ENCODE measurements at regions not wholly inside any gene's neighbourhood (a gene's known extent, or its start where the extent isn't known, plus 50 kb on each side); places are given as distances from the start of the nearest gene placed in this dataset.

DNA sequence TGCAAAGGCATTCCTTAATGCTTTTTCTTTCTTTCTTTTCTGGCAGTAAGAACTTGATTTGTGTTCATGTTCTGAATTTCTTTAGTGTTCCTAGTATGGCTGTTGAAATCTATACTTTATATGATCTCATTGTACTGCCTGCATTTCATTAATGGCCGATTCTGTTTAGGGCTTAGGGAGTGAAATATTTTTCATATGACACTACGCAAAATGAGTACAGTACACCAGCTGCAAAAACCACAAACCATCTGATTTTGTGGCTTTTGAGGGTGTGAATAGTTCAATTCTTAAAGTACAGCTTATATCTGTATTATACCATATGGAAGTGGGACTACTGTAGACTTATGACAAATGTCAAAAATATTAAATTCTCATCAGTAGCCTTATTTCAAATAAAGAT lies 69.1 kb upstream of the FOXP2 start:
- TF ChIP-seq, protein P1, sequence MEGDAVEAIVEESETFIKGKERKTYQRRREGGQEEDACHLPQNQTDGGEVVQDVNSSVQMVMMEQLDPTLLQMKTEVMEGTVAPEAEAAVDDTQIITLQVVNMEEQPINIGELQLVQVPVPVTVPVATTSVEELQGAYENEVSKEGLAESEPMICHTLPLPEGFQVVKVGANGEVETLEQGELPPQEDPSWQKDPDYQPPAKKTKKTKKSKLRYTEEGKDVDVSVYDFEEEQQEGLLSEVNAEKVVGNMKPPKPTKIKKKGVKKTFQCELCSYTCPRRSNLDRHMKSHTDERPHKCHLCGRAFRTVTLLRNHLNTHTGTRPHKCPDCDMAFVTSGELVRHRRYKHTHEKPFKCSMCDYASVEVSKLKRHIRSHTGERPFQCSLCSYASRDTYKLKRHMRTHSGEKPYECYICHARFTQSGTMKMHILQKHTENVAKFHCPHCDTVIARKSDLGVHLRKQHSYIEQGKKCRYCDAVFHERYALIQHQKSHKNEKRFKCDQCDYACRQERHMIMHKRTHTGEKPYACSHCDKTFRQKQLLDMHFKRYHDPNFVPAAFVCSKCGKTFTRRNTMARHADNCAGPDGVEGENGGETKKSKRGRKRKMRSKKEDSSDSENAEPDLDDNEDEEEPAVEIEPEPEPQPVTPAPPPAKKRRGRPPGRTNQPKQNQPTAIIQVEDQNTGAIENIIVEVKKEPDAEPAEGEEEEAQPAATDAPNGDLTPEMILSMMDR (IDR thresholded peaks at IDR 0.05), result no peak
- WGBS, 3 donors, result 57 to 65% (median 60%) methylated on average over 2 of the region's 2 CpGs
- Histone ChIP-seq H3K9me3 (no peaks in the 10 kb centered on the region), H3K27ac (no peak overlapping the region), H3K4me1 (no peaks in the 10 kb centered on the region), H3K27me3 (ENCODE audit: insufficient read depth in 3 of 3, low read length in 2 of 3) (no peaks in the 10 kb centered on the region), H3K36me3 (ENCODE audit: insufficient read depth in 1 of 2, low read depth in 1 of 2) (no peaks in the 10 kb centered on the region), H3K4me3 (no peak overlapping the region)
- intact Hi-C loops (cut with DNase I), result no loop called here
- DNase-seq, result no peak
- ATAC-seq, result no peak

- DNase-seq, result no peak
- H3K27me3 ChIP-seq (ENCODE audit: insufficient read depth in 3 of 3, low read length in 2 of 3), result no peaks in the 10 kb centered on the region
- H3K9me3 ChIP-seq, result no peaks in the 10 kb centered on the region
- no peak for ATAC-seq
- intact Hi-C loops (cut with DNase I), result no loop called here
- H3K4me3 ChIP-seq, result no peak overlapping the region
- no peaks in the 10 kb centered on the region for H3K36me3 ChIP-seq (ENCODE audit: insufficient read depth in 1 of 2, low read depth in 1 of 2)
- 73 to 77% (median 75%) methylated on average over 9 of the region's 9 CpGs for WGBS, 3 donors
- TF ChIP-seq, protein P1 (IDR thresholded peaks at IDR 0.05), result no peak
- H3K4me1 ChIP-seq, result no peaks in the 10 kb centered on the region
- H3K27ac ChIP-seq, result no peak overlapping the region
Observed at GRCh38 chr7:114343949-114344708, 70.5 kb upstream of the FOXP2 start.

DNA sequence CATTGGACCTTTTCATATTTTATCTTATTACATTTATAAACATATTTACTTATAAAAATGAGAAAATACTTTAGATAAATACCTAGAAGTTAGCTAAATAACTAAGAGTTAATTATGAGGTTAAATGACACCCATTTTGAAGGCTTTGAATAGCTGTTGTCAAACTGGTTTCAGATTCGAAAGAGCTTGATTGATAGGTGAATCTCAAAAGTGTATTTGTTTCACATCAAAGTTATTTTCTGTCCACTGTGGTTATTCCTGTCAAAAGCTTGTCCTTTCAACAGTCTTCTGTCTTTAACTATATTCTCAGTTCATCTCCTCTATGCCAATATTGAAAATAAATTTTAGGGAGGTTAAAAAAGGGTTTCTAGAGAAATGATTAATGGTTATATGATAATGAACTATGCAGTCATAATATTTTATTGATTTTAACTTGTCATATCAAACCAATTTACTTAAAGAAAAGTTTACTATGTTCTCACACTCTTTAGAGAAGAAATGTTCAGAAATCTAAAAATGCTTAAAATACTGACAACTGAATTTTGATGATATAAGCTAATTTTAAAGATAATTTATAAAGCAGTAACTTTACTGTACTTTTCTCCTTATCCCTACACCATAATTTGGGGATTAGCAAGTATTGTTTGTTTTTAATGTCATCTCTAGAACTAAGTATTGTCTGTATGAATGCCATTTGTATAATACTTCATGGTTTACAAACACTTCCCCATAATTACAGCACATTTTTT lies 72.0 kb upstream of the FOXP2 start:
- H3K4me3 ChIP-seq, result no peak overlapping the region
- DNase-seq (no peak), ATAC-seq (no peak)
- H3K27me3 ChIP-seq (ENCODE audit: insufficient read depth in 3 of 3, low read length in 2 of 3), result no peaks in the 10 kb centered on the region
- TF ChIP-seq, protein P1 (IDR thresholded peaks at IDR 0.05), result no peak
- H3K36me3 ChIP-seq (ENCODE audit: insufficient read depth in 1 of 2, low read depth in 1 of 2), result no peaks in the 10 kb centered on the region
- H3K27ac ChIP-seq, result no peak overlapping the region
- no peaks in the 10 kb centered on the region for H3K4me1 ChIP-seq
- WGBS, 3 donors, result 42 to 83% (median 42%) methylated on average over 1 of the region's 1 CpG
- intact Hi-C loops (cut with DNase I), result no loop called here
- H3K9me3 ChIP-seq, result no peaks in the 10 kb centered on the region

GRCh38 chr7:114341648-114342047 lies 73.0 kb upstream of the FOXP2 start:
- H3K9me3 ChIP-seq, result no peaks in the 10 kb centered on the region
- H3K27ac ChIP-seq, result no peak overlapping the region
- intact Hi-C loops (cut with DNase I), result no loop called here
- ATAC-seq (no peak), DNase-seq (no peak)
- H3K27me3 ChIP-seq (ENCODE audit: insufficient read depth in 3 of 3, low read length in 2 of 3), result no peaks in the 10 kb centered on the region
- H3K36me3 ChIP-seq (ENCODE audit: insufficient read depth in 1 of 2, low read depth in 1 of 2), result no peaks in the 10 kb centered on the region
- no peaks in the 10 kb centered on the region for H3K4me1 ChIP-seq
- WGBS, 3 donors, result 80 to 88% (median 84%) methylated on average over 3 of the region's 3 CpGs
- H3K4me3 ChIP-seq, result no peak overlapping the region
- TF ChIP-seq, protein P1 (IDR thresholded peaks at IDR 0.05), result no peak

Measured in psoas muscle (tissue), 7 donors.